Stimulated activated CD4-positive, alpha-beta T cell treated with anti-CD3 and anti-CD28 coated beads, TNF-alpha, amount 100 ng/mL, for 24 hours (primary cell): ENCODE measurements at regions not wholly inside any gene's neighbourhood (a gene's known extent, or its start where the extent isn't known, plus 50 kb on each side); places are given as distances from the start of the nearest gene placed in this dataset.

Source experiments
- DNase-seq, 3 experiments: peaks; one replicate each; pipeline ENCODE4 v3.0.0-alpha.2; 2020; ENCODE audit warnings: low read depth in 3 of 3

- DNase-seq: no peak
These were observed 555.2 kb downstream of the REEP3 start for GRCh38 chr10:64076322-64076940.

- no peak for DNase-seq
These were observed 558.1 kb downstream of the REEP3 start for GRCh38 chr10:64079341-64079740.

- DNase-seq: no peak
These were observed 558.9 kb downstream of the REEP3 start for GRCh38 chr10:64080071-64080470.

- no peak for DNase-seq
These were observed 560.8 kb downstream of the REEP3 start for GRCh38 chr10:64081947-64082482.

- DNase-seq: no peak
These were observed 565.0 kb downstream of the REEP3 start for GRCh38 chr10:64086083-64086767.

- no peak for DNase-seq
These were observed 568.4 kb downstream of the REEP3 start for GRCh38 chr10:64089648-64090047.

- DNase-seq: no peak
These were observed 569.7 kb downstream of the REEP3 start for GRCh38 chr10:64090865-64091264.

GRCh38 chr10:64091897-64092296, 570.7 kb downstream of the REEP3 start:
- no peak for DNase-seq

- no peak for DNase-seq
These were observed 572.1 kb downstream of the REEP3 start for GRCh38 chr10:64093304-64093703.

- no peak for DNase-seq
These were observed 572.8 kb downstream of the REEP3 start for GRCh38 chr10:64093946-64094535.

- no peak for DNase-seq
These were observed 575.7 kb downstream of the REEP3 start for GRCh38 chr10:64096941-64097340.

- DNase-seq: no peak
These were observed 576.4 kb downstream of the REEP3 start for GRCh38 chr10:64097391-64098122.

GRCh38 chr10:64098994-64099393, 577.8 kb downstream of the REEP3 start:
- DNase-seq: no peak

- no peak for DNase-seq
These were observed 580.5 kb downstream of the REEP3 start for GRCh38 chr10:64101606-64102263.

- no peak for DNase-seq
These were observed 581.0 kb downstream of the REEP3 start for GRCh38 chr10:64102264-64102633.

GRCh38 chr10:64102916-64103315, 581.7 kb downstream of the REEP3 start:
- no peak for DNase-seq

- DNase-seq: no peak
These were observed 582.7 kb downstream of the REEP3 start for GRCh38 chr10:64103750-64104470.

GRCh38 chr10:64109926-64110495, 588.8 kb downstream of the REEP3 start:
- DNase-seq: no peak

GRCh38 chr10:64112701-64113355, 591.6 kb downstream of the REEP3 start:
- no peak for DNase-seq

GRCh38 chr10:64113375-64113774, 592.2 kb downstream of the REEP3 start:
- DNase-seq: no peak
